Neuronal stem cell (in vitro differentiated cells): ENCODE measurements at regions not wholly inside any gene's neighbourhood (a gene's known extent, or its start where the extent isn't known, plus 50 kb on each side); places are given as distances from the start of the nearest gene placed in this dataset.
A peak's percentile ranks its signal among the peaks of the same experiment; 100 is the strongest.

Source experiments
- DNase-seq: peaks from one replicate; pipeline ENCODE4 v3.0.0-alpha.2; 2013; ENCODE audit warnings: low spot score
- H2AFZ ChIP-seq: one replicate; pipeline ENCODE4 v1.6.1; 2013; ENCODE audit warnings: mild to moderate bottlenecking, low read length, inconsistent platforms
- H2AK5ac ChIP-seq: 2 replicates; pipeline ENCODE4 v1.6.1; 2013; ENCODE audit warnings: low read depth, mild to moderate bottlenecking, inconsistent platforms, low read length, moderate library complexity, mixed read lengths
- H2BK120ac ChIP-seq: 2 replicates; pipeline ENCODE4 v1.6.1; 2013; ENCODE audit warnings: low read depth, mild to moderate bottlenecking, inconsistent platforms, low read length, moderate library complexity, mixed read lengths
- H2BK12ac ChIP-seq: one replicate; pipeline ENCODE4 v1.6.1; 2013; ENCODE audit warnings: low read length, inconsistent platforms
- H2BK15ac ChIP-seq: 2 replicates; pipeline ENCODE4 v1.6.1; 2013; ENCODE audit warnings: mild to moderate bottlenecking, low read length, inconsistent platforms, mixed read lengths
- H2BK5ac ChIP-seq: one replicate; pipeline ENCODE4 v1.6.1; 2013; ENCODE audit warnings: inconsistent platforms, mild to moderate bottlenecking, low read length, moderate library complexity
- H3K14ac ChIP-seq: one replicate; pipeline ENCODE4 v1.6.1; 2013; ENCODE audit warnings: low read length, inconsistent platforms
- H3K18ac ChIP-seq: 2 replicates; pipeline ENCODE4 v1.6.1; 2013; ENCODE audit warnings: low read length, inconsistent platforms
- H3K23ac ChIP-seq: 2 replicates; pipeline ENCODE4 v1.6.1; 2013; ENCODE audit warnings: low read depth, mild to moderate bottlenecking, mixed read lengths, low read length, inconsistent platforms; ENCODE audit not compliant: poor library complexity
- H3K27ac ChIP-seq: replicated peaks from 3 replicates; pipeline ENCODE4 v1.5.1; 2013; ENCODE audit warnings: low read length, inconsistent platforms
- H3K27me3 ChIP-seq, 3 experiments: 2 replicates each; pipeline ENCODE4 v1.6.1; 2013; ENCODE audit warnings: low read length in 3 of 3, mild to moderate bottlenecking in 2 of 3, inconsistent platforms in 1 of 3, low read depth in 1 of 3, mixed read lengths in 1 of 3, moderate library complexity in 1 of 3; ENCODE audit not compliant: control insufficient read depth in 3 of 3, insufficient read depth in 3 of 3
- H3K36me3 ChIP-seq, 2 donors: replicated peaks in 1 of 2; 2 replicates each; pipeline ENCODE4 v1.6.1; 2013; ENCODE audit warnings: low read length in 2 of 2; ENCODE audit not compliant: control insufficient read depth in 2 of 2, insufficient read depth in 2 of 2
- H3K4ac ChIP-seq: 2 replicates; pipeline ENCODE4 v1.6.1; 2013; ENCODE audit warnings: inconsistent platforms, mild to moderate bottlenecking, low read length, moderate library complexity
- H3K4me1 ChIP-seq, 2 donors: 1 replicate in 1 of 2; 2 replicates in 1 of 2; pipeline ENCODE4 v1.6.1; 2013; ENCODE audit warnings: low read length in 2 of 2, low read depth in 1 of 2; ENCODE audit not compliant: control insufficient read depth in 2 of 2, insufficient read depth in 1 of 2
- H3K4me2 ChIP-seq: one replicate; pipeline ENCODE4 v1.6.1; 2013; ENCODE audit warnings: mild to moderate bottlenecking, low read length, inconsistent platforms; ENCODE audit not compliant: insufficient read depth, poor library complexity, severe bottlenecking
- H3K4me3 ChIP-seq, 2 donors: 2 replicates each; pipeline ENCODE4 v1.5.1; 2013; ENCODE audit warnings: low read length in 2 of 2, mild to moderate bottlenecking in 2 of 2, inconsistent platforms in 1 of 2, moderate library complexity in 1 of 2
- H3K79me1 ChIP-seq: one replicate; pipeline ENCODE4 v1.6.1; 2013; ENCODE audit warnings: low read depth, mild to moderate bottlenecking, inconsistent platforms, low read length, moderate library complexity
- H3K9ac ChIP-seq: one replicate; pipeline ENCODE4 v1.6.1; 2013; ENCODE audit warnings: mild to moderate bottlenecking, low read depth, low read length, inconsistent platforms; ENCODE audit not compliant: poor library complexity
- H3K9me3 ChIP-seq, 2 donors: replicated peaks in 1 of 2; 2 replicates each; pipeline versions ENCODE3 to v1.6.1; 2013; ENCODE audit warnings: low read length in 2 of 2, mild to moderate bottlenecking in 2 of 2, inconsistent platforms in 1 of 2, low read depth in 1 of 2, mixed read lengths in 1 of 2, moderate library complexity in 1 of 2; ENCODE audit not compliant: control insufficient read depth in 2 of 2, insufficient read depth in 1 of 2
- H4K8ac ChIP-seq: one replicate; pipeline ENCODE4 v1.6.1; 2013; ENCODE audit warnings: low read depth, mild to moderate bottlenecking, inconsistent platforms, low read length, moderate library complexity
- H4K91ac ChIP-seq: one replicate; pipeline ENCODE4 v1.6.1; 2013; ENCODE audit warnings: low read length, low read depth, mild to moderate bottlenecking, inconsistent platforms; ENCODE audit not compliant: poor library complexity
- WGBS, 2 donors: extraction: QIAGEN DNeasy Blood & Tissue Kit; methylation state at CpG; one replicate each; pipeline ENCODE4 v1.1.7; 2013; ENCODE audit warnings: missing lambda C conversion rate in 2 of 2, mixed read lengths in 1 of 2; ENCODE audit not compliant: insufficient read length in 2 of 2, insufficient replicate concordance in 1 of 2; ENCODE audit errors: extremely low coverage in 2 of 2; 5-methylcytosine and 5-hydroxymethylcytosine counted together

DNA sequence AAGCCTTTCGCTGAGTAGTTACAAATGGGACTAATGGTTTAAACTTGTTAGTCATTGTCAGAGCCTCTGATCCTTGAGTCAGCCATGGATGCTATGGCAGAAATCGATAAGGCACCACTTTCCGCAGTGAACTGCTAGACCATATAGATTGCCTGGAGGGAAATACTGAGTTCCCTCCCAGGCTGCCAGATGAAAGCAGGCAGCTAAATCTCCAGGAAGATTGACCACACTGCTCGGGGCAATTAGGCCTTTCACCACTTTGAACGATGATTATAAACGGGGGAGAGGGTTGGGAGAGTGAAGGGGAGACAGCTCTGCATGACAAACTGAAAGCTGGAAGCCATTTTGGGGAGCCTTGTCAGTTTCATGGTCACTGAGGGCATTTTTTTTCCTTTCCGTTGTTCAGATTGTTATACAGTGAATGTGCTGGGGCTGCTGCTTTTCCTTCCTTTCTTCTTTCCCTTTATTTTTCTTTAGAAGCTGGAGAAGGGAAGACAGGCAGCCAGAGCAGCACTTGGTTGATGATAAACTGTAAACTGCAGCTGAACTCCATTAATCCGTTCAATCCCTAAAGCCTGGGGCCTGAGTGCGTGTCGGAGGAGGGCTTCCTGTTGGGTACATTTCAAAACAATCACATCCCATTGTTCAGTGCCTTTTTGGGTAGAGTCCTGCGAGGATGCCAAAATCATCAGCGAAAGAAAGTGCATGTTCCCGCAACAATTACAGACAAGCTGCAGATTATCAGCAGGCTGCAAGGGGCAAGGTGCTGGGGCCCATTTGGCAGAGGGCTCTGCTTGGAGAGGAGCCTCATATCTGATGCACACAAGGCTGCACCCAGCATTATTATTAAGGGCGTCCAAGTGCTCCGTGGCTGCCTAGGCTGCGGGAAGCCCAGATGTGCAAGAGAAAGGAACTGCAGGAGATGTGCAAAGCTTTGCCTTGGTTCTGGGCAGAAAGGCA, 308.4 kb downstream of the PSAT1 start:
- no CpG with 5 or more reads among the region's 16 CpGs for WGBS, 2 donors
- Histone ChIP-seq H4K8ac (no peak overlapping the region), H3K36me3 (no peaks in the 10 kb centered on the region), H3K4me2 (no peak overlapping the region), H2BK5ac (no peak overlapping the region), H2BK15ac (no peak overlapping the region), H3K79me1 (no peaks in the 10 kb centered on the region), H4K91ac (no peak overlapping the region), H3K4me3 (no peak overlapping the region), H2BK120ac (no peak overlapping the region), H3K18ac (no peak overlapping the region), H2AK5ac (no peak overlapping the region), H3K23ac (no peak overlapping the region), H3K4me1 (peaks cover 0 to 19% of the 10 kb centered on the region in 2 donors), H3K14ac (no peak overlapping the region), H3K4ac (no peak overlapping the region), H2AFZ (peak overlapping the region; percentile 69), H3K27ac (peak overlapping the region; percentile 47), H3K9ac (no peak overlapping the region), H2BK12ac (no peak overlapping the region), H3K9me3 (no peaks in the 10 kb centered on the region), H3K27me3 (no peaks in the 10 kb centered on the region)
- no peak for DNase-seq

DNA sequence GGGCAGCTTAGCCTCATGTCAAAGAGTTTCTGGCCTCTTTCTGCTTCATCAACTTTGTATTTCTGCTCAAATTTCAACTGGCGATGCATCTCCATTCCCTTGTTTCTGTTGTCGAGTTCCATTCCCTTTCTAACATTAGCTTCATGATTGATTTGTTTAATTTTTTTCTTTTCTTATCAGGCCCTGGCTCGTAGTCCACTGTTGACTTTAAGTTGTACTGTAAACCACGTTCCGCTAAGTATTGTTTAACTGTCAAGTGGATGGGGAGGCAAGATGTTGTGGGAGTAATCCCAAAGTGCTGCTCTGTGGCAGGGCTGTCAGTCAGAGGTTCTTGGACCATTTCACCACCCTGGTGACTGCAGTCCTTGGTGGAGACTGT, 309.1 kb downstream of the PSAT1 start:
- no peak overlapping the region for H3K4me3 ChIP-seq

GRCh38 chr9:78607853-78608252, 310.9 kb downstream of the PSAT1 start:
- H3K9ac ChIP-seq: no peak overlapping the region
- H3K4me1 ChIP-seq: peaks cover 0 to 19% of the 10 kb centered on the region in 2 donors
- no peak overlapping the region for H3K23ac ChIP-seq
- WGBS, 2 donors: no CpG with 5 or more reads among the region's 5 CpGs
- no peak overlapping the region for H3K27ac ChIP-seq
- no peaks in the 10 kb centered on the region for H3K79me1 ChIP-seq
- no peak overlapping the region for H4K91ac ChIP-seq
- H3K18ac ChIP-seq: no peak overlapping the region
- no peak overlapping the region for H2BK120ac ChIP-seq
- H3K4me2 ChIP-seq: no peak overlapping the region
- H3K9me3 ChIP-seq: no peaks in the 10 kb centered on the region
- no peak overlapping the region for H3K4ac ChIP-seq
- H3K14ac ChIP-seq: no peak overlapping the region
- H3K36me3 ChIP-seq: no peaks in the 10 kb centered on the region
- no peak overlapping the region for H3K4me3 ChIP-seq
- no peaks in the 10 kb centered on the region for H3K27me3 ChIP-seq
- no peak overlapping the region for H4K8ac ChIP-seq
- H2AFZ ChIP-seq: no peak overlapping the region
- H2BK15ac ChIP-seq: no peak overlapping the region
- no peak for DNase-seq
- H2AK5ac ChIP-seq: no peak overlapping the region
- no peak overlapping the region for H2BK12ac ChIP-seq
- H2BK5ac ChIP-seq: no peak overlapping the region

More for the DNA sequence above, 309.1 kb downstream of the PSAT1 start:
- H3K79me1 ChIP-seq: no peaks in the 10 kb centered on the region
- H3K36me3 ChIP-seq: no peaks in the 10 kb centered on the region
- no peaks in the 10 kb centered on the region for H3K9me3 ChIP-seq
- no peak overlapping the region for H3K23ac ChIP-seq
- no peak overlapping the region for H2BK120ac ChIP-seq
- H3K27me3 ChIP-seq: no peaks in the 10 kb centered on the region
- H2BK15ac ChIP-seq: no peak overlapping the region
- no peak overlapping the region for H3K4me2 ChIP-seq
- H2BK5ac ChIP-seq: no peak overlapping the region
- no peak for DNase-seq
- H2BK12ac ChIP-seq: no peak overlapping the region
- H4K8ac ChIP-seq: no peak overlapping the region
- H3K4ac ChIP-seq: no peak overlapping the region
- no peak overlapping the region for H3K18ac ChIP-seq
- no CpG with 5 or more reads among the region's 5 CpGs for WGBS, 2 donors
- no peak overlapping the region for H3K9ac ChIP-seq
- H3K4me1 ChIP-seq: peaks cover 0 to 19% of the 10 kb centered on the region in 2 donors
- peak overlapping the region; percentile 47 for H3K27ac ChIP-seq
- peak overlapping the region; percentile 69 for H2AFZ ChIP-seq
- no peak overlapping the region for H3K14ac ChIP-seq
- no peak overlapping the region for H4K91ac ChIP-seq
- H2AK5ac ChIP-seq: no peak overlapping the region

- Histone ChIP-seq H2AK5ac (no peak overlapping the region), H3K14ac (no peak overlapping the region), H2BK120ac (no peak overlapping the region), H2AFZ (peak overlapping the region; percentile 18), H4K8ac (no peak overlapping the region), H2BK5ac (no peak overlapping the region), H2BK15ac (no peak overlapping the region), H3K4me2 (no peak overlapping the region), H4K91ac (no peak overlapping the region), H3K4me3 (no peak overlapping the region), H3K23ac (no peak overlapping the region), H3K9ac (no peak overlapping the region), H2BK12ac (no peak overlapping the region), H3K27ac (no peak overlapping the region), H3K36me3 (no peaks in the 10 kb centered on the region), H3K4ac (no peak overlapping the region), H3K18ac (no peak overlapping the region), H3K4me1 (peaks cover 0 to 19% of the 10 kb centered on the region in 2 donors), H3K9me3 (no peaks in the 10 kb centered on the region), H3K79me1 (no peaks in the 10 kb centered on the region), H3K27me3 (no peaks in the 10 kb centered on the region)
- no peak for DNase-seq
- no CpG with 5 or more reads among the region's 8 CpGs for WGBS, 2 donors
Observed at GRCh38 chr9:78609450-78609849, 312.5 kb downstream of the PSAT1 start.
